ENCODE measurements at regions not wholly inside any gene's neighbourhood (a gene's known extent, or its start where the extent isn't known, plus 50 kb on each side); places are given as distances from the start of the nearest gene placed in this dataset.
"Not testable (repeated sequence)": the region's sequence is repeated elsewhere in the genome, so short reads cannot be mapped to it uniquely, and the experiment has no call there.

GRCh38 chrX:13518126-13518525 lies 51.3 kb upstream of the EGFL6 start:
- no peak for DNase-seq

DNA sequence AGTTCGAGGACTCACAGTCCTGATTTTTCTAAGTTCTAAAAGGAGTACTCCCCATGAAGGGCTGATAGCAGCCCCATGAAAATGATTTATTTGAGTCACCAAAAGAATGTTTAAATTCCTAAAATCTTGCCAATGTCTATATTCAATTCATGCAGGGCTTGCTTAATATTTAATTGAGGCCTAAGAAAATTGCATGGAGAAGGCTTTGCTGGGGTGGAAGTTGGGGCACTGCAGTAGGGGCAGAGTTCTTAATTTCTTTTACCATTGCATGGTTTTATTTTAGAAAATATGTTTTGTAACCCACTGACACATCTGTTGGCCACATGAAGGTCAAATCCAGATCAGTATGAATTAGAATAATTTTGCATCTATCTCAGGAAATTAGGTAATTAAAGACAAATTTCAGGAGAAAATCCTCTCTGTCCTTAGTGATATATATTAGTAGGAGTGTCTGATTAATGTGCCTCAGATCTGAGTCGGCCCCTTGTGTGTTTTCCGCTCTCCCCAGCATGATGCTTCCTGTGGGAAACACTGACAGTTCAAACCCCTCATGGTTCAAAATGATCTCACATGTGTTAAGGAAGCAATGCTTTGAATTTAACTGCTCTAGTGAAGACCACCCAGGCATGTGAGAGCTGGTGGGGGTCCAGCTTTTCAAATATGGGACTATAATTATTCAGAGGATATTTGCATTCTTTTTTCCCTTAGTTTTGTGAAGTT lies 54.0 kb upstream of the EGFL6 start:
- DNase-seq = no peak

DNA sequence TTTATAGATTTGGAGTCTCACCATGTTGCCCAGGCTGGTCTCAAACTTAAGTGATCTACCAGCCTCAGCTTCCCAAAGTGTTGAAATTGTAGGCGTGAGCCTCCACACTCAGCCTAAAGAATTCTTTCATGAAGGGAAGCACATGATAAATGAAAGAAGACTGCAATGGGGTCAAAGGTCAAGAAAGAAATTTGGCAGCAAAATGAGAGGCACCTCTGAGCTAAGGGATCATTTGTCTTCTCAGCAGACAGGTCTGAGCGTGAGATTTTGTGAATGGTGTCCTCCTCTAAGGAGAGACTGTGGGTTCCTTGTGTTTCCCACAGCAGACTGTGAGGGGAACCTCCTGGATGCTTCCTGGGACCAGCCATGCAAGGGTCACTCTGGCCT lies 57.5 kb upstream of the EGFL6 start:
- no peak for DNase-seq

- no peak for DNase-seq
Measured at GRCh38 chrX:13511241-13511943, 58.0 kb upstream of the EGFL6 start.

DNA sequence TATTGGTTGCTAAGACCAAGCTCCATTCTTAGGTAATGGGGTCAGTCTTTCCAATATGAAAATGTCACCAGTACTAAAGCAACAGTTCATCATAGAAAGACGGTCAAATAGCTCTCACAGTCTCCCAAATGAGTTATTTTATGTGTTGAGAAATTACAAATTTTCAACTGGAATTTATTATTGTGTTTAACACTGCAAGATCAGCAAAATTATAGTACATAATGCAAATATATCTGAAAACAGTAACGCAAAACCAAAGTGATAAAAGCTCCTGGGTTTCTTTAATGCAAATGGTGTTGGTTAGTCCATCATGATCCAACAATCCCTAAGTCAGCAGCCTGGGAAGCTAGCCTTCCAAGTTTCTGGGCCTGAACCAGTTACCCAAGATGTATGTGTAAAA lies 61.5 kb upstream of the EGFL6 start:
- no peak for DNase-seq

- peak; percentile 26 for DNase-seq
Measured at GRCh38 chrX:13506574-13506973, 62.8 kb upstream of the EGFL6 start.

DNA sequence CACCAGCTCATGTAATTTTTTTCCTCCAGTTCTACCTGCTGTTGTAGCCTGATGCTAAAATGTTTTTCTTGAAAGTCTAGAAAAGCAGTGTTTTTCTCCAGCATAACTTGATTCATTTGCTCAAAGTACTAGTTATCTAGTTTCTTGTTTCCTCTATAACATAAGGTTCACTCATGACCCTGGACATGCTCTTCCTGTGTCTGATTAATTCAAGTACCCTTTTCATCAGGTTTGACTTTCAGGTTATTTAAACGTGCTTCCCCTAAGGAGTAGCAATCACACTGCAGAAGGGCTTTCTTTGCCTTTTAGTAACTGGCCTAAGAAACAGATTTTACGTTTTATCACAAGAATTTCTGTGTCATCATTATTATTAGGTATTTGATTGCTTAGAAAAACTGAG lies 66.8 kb upstream of the EGFL6 start:
- no peak for DNase-seq

GRCh38 chrX:13499736-13500135 lies 69.7 kb upstream of the EGFL6 start:
- no peak for DNase-seq

DNA sequence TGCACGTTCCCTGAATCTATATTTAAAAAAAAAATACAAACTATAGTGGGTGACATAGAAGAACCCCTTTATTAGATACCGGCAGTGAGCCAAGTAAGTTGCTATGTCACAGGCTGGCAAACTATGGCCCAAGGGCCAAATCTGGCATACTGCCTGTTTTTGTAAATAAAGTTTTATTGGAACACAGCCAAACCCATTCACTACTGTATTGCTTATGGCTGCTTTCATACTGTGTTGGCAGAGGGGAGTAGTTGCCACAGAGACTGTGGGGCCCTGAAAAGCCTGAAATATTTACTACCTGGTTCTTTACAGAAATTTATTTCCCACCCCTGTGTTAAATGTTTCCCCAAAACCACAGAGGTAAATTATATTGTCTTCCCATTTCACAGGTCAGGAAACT lies 71.2 kb upstream of the EGFL6 start:
- DNase-seq = no peak

- DNase-seq = no peak
Measured at GRCh38 chrX:13495232-13495631, 74.2 kb upstream of the EGFL6 start.

GRCh38 chrX:13494562-13494961 lies 74.8 kb upstream of the EGFL6 start:
- DNase-seq = no peak

- no peak for DNase-seq
Measured at GRCh38 chrX:13493659-13494058, 75.7 kb upstream of the EGFL6 start.

DNA sequence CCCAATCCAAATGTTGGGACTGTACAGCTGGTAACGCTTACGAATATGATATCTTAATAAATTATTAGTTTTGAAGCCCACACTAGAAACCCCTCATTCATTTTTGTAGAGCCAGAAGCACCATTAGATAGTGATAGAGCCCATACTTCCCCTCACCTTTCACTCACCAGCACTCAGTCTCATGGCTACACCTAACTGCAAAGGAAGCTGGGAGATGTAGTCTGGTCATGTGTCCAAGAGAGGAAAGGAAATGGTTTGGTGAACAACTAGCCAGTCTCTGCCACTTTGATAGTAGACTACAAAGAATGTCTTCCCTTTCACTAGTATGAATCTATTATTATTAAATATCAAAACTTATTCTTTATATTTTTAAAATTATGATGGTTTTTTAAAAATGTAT lies 77.1 kb upstream of the EGFL6 start:
- DNase-seq = no peak

GRCh38 chrX:13491061-13491460 lies 78.3 kb upstream of the EGFL6 start:
- no peak for DNase-seq

DNA sequence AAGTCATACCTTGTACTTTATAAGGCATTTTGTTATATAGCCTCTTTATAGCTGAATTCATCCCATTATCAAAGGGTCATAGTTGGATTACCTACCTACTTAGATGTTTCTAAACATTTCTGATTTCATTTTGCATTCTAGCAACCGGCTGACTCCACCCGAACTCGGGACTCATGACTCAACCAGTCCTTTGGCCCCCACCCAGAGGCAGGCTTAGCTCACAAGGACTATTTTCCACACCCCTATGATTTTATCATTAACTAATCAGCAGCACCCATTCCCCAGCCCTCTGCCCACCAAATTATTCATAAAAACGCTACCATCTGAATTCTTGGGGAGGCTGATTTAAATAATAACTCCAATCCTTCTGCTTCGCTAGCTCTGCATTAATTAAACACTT lies 79.9 kb upstream of the EGFL6 start:
- DNase-seq = no peak

GRCh38 chrX:13487731-13488505 lies 81.5 kb upstream of the EGFL6 start:
- no peak for DNase-seq

- no peak for DNase-seq
Measured at GRCh38 chrX:13485167-13485566, 84.2 kb upstream of the EGFL6 start.

DNA sequence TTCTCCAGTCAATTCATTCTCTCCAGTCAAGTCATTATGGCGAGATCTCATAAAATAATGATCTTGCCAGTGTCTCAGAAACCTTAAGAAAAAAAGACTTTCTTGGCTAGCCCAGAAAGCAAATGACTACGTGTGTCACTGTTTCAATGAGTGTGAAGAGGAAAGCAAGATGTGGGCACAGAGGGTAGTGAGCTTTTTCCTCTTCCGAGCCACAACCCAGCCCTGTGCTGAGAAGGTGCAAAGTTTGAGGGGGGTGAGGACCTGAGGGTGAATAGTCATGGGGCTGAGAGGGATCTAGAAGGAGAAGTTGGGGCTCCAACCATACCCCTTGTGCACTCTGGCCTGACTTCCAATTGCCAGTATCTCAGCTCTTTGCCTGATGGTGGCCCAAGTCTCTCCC lies 85.6 kb upstream of the EGFL6 start:
- DNase-seq = no peak

DNA sequence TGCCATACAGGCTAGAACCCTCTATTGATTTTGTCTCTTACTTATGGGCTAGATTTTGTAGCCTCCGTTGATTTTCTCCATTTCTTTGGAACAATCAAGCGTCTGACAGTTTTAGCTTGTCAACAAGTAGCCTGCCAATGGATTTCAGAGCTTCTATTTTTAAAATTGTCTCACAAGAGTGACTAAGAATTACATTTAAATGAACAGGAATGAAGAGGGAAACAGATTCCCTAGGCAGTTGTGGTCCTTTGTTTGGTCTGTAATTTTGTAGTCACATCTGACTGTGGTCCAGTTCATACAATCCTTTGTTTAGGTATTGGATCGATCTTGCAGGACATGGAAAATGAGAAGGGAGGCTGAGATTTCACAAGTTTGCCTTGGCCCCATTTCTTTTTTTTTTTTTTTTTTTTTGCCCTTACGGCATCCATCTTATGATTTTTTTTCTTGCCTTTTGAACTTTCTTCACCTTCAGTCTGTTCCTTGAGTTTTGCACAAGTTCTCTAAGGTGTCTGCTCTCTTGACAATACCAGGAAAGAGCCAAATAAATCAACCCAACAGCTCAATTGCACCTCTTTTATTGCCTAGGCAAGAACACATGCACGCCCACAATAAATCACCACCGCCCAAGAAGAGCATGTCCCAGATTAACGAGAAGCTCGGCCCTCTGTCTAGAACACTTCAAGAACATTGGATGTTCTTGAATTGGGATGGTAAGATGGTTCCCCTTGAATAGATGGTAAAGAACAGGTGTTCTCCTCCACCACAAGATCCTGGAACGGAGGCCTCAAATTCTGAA lies 86.5 kb upstream of the EGFL6 start:
- DNase-seq = no peak

DNA sequence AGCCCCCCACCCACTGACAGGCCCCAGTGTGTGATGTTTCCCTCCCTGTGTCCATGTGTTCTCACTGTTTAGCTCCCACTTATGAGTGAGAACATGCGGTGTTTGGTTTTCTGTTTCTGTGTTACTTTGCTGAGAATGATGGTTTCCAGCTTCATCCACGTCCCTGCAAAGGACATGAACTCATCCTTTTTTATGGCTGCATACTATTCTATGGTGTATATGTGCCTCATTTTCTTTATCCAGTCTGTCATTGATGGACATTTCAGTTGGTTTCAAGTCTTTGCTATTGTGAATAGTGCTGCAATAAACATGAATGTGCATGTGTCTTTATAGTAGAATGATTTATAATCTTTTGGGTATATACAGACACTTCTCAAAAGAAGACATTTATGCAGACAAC lies 88.6 kb upstream of the EGFL6 start:
- DNase-seq = not testable (repeated sequence)

GRCh38 chrX:13479452-13479813 lies 90.0 kb upstream of the EGFL6 start:
- DNase-seq = no peak

- no peak for DNase-seq
Measured at GRCh38 chrX:13478740-13479451, 90.5 kb upstream of the EGFL6 start.

DNA sequence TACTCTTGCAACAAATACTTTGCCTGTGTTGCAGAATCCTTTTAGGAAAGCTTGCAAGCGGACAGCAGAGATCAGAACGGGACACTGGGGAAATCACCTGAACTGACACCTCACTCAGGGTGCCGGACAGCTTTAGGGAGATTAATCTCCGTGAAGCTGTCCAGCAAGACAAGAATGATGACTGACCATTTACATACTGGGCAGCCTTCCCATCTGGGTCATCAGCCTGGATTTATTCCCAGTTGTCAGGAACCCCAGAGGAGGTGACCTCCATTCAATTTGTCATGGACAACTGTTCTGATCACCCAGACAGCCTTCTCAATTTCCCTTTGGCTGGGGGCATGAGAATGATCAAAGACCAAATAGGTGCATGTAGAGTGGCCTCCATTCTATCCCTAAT lies 93.0 kb upstream of the EGFL6 start:
- no peak for DNase-seq

Measured in stimulated activated naive CD4-positive, alpha-beta T cell treated with Interleukin-2 at 50 U/mL for 16 hours (primary cell).